H1 (cell line): ENCODE measurements at regions not wholly inside any gene's neighbourhood (a gene's known extent, or its start where the extent isn't known, plus 50 kb on each side); places are given as distances from the start of the nearest gene placed in this dataset.

Experiments
- CTCF ChIA-PET: fragments of 300-600 bp; sonication (Branson Sonifier 250); formaldehyde crosslinking; loops from one replicate; lab custom pipeline; 2021; ENCODE audit not compliant: partially characterized antibody; lab: Charles Lee
- POLR2A ChIA-PET: fragments of 300-600 bp; sonication (Branson Sonifier 250); formaldehyde crosslinking; loops from one replicate; lab custom pipeline; 2021; ENCODE audit warnings: inconsistent platforms; ENCODE audit not compliant: partially characterized antibody; lab: Charles Lee
- DNase-seq, 2 experiments: peaks; one replicate each; pipeline versions ENCODE4 v3.0.0 to v3.0.0-alpha.2; 2010 to 2022; ENCODE audit warnings: low spot score in 2 of 2, low read depth in 1 of 2, mixed read lengths in 1 of 2
- FAIRE-seq: peaks from 2 replicates; lab custom pipeline; 2011; peaks lifted over from hg19 to GRCh38; lab: Jason Lieb, UNC
- H2AFZ ChIP-seq: 2 replicates; pipeline ENCODE4 v1.8.1; 2012; ENCODE audit warnings: low read length, inconsistent platforms
- H2AK5ac ChIP-seq: 2 replicates; pipeline ENCODE4 v1.6.1; 2013; ENCODE audit warnings: low read depth, low read length
- H2BK120ac ChIP-seq: replicated peaks from 2 replicates; pipeline ENCODE3; 2013; ENCODE audit warnings: low read depth, low read length, inconsistent platforms
- H2BK12ac ChIP-seq: 2 replicates; pipeline ENCODE4 v1.6.1; 2013; ENCODE audit warnings: low read depth, low read length
- H2BK15ac ChIP-seq: 2 replicates; pipeline ENCODE4 v1.6.1; 2013; ENCODE audit warnings: low read length
- H2BK20ac ChIP-seq: 2 replicates; pipeline ENCODE4 v1.6.1; 2013; ENCODE audit warnings: low read length
- H2BK5ac ChIP-seq: 2 replicates; pipeline ENCODE4 v1.6.1; 2013; ENCODE audit warnings: low read depth, low read length
- H3K14ac ChIP-seq: 2 replicates; pipeline ENCODE4 v1.6.1; 2013; ENCODE audit warnings: inconsistent platforms; ENCODE audit not compliant: insufficient read length
- H3K18ac ChIP-seq: 2 replicates; pipeline ENCODE4 v1.6.1; 2013; ENCODE audit warnings: low read length; ENCODE audit errors: extremely low read depth
- H3K23ac ChIP-seq: 2 replicates; pipeline ENCODE4 v1.6.1; 2013; ENCODE audit warnings: inconsistent platforms; ENCODE audit not compliant: insufficient read length
- H3K23me2 ChIP-seq: 2 replicates; pipeline ENCODE4 v1.6.1; 2013; ENCODE audit warnings: low read depth, low read length
- H3K27ac ChIP-seq: 2 replicates; pipeline ENCODE4 v1.6.1; 2011; ENCODE audit warnings: low read depth, low read length, inconsistent platforms
- H3K27me3 ChIP-seq, 4 experiments: replicated peaks in 1 of 4; 1 replicate in 1 of 4; 2 replicates in 3 of 4; pipeline versions ENCODE4 v1.6.1 to v1.8.1; 2011 to 2013; ENCODE audit warnings: low read length in 3 of 4, mild to moderate bottlenecking in 3 of 4, inconsistent platforms in 2 of 4, mixed read lengths in 2 of 4, moderate library complexity in 1 of 4; ENCODE audit not compliant: control insufficient read depth in 3 of 4, insufficient read depth in 3 of 4; ENCODE audit errors: extremely low read depth in 1 of 4
- H3K36me3 ChIP-seq, 4 experiments: 2 replicates each; pipeline versions ENCODE4 v1.6.1 to v1.8.1; 2011 to 2013; ENCODE audit warnings: mild to moderate bottlenecking in 4 of 4, low read length in 3 of 4, moderate library complexity in 2 of 4, control low read depth in 1 of 4, inconsistent platforms in 1 of 4; ENCODE audit not compliant: insufficient read depth in 4 of 4, control insufficient read depth in 2 of 4
- H3K4ac ChIP-seq: replicated peaks from 2 replicates; pipeline ENCODE3; 2013; ENCODE audit warnings: low read length, low read depth, mixed read lengths, inconsistent platforms; ENCODE audit not compliant: insufficient read length
- H3K4me1 ChIP-seq, 4 experiments: replicated peaks in 1 of 4; 1 replicate in 1 of 4; 2 replicates in 3 of 4; pipeline versions ENCODE4 v1.6.1 to v1.8.1; 2011 to 2013; ENCODE audit warnings: low read length in 3 of 4, inconsistent platforms in 2 of 4, mixed read lengths in 1 of 4; ENCODE audit not compliant: insufficient read depth in 4 of 4, control insufficient read depth in 3 of 4
- H3K4me2 ChIP-seq, 2 experiments: 2 replicates each; pipeline versions ENCODE4 v1.6.1 to v1.8.1; 2011 to 2013; ENCODE audit warnings: low read depth in 2 of 2, low read length in 2 of 2, control low read depth in 1 of 2, inconsistent platforms in 1 of 2, mild to moderate bottlenecking in 1 of 2; ENCODE audit not compliant: insufficient read depth in 1 of 2
- H3K4me3 ChIP-seq, 4 experiments: fragments of 200-600, 300-600 bp in 1 of 4; sonication (generic), shearing (Covaris generic), sonication (Bioruptor Twin) in 1 of 4; 2 replicates each; pipeline versions ENCODE4 v1.5.1 to v1.8.1; 2011 to 2016; ENCODE audit warnings: low read length in 4 of 4, low read depth in 3 of 4, control low read depth in 2 of 4, inconsistent platforms in 2 of 4, mild to moderate bottlenecking in 2 of 4, mixed read lengths in 1 of 4, moderate library complexity in 1 of 4; ENCODE audit not compliant: insufficient read depth in 2 of 4; ENCODE audit errors: extremely low read depth in 1 of 4
- H3K56ac ChIP-seq: replicated peaks from 2 replicates; pipeline ENCODE3; 2013; ENCODE audit warnings: low read depth, mild to moderate bottlenecking, mixed read lengths, low read length, inconsistent platforms; ENCODE audit not compliant: insufficient read length
- H3K79me1 ChIP-seq: 2 replicates; pipeline ENCODE4 v1.6.1; 2013; ENCODE audit warnings: low read depth, low read length, control low read depth
- H3K79me2 ChIP-seq, 2 experiments: 2 replicates each; pipeline versions ENCODE4 v1.6.1 to v1.8.1; 2012 to 2013; ENCODE audit warnings: low read length in 2 of 2, mild to moderate bottlenecking in 2 of 2, inconsistent platforms in 1 of 2; ENCODE audit not compliant: insufficient read depth in 2 of 2, control insufficient read depth in 1 of 2
- H3K9ac ChIP-seq, 4 experiments: replicated peaks in 1 of 4; 1 replicate in 1 of 4; 2 replicates in 3 of 4; pipeline versions ENCODE4 v1.6.1 to v1.8.1; 2011 to 2013; ENCODE audit warnings: low read depth in 3 of 4, low read length in 3 of 4, control low read depth in 2 of 4, mild to moderate bottlenecking in 2 of 4, moderate library complexity in 2 of 4, inconsistent platforms in 1 of 4; ENCODE audit errors: extremely low read depth in 1 of 4
- H3K9me3 ChIP-seq, 2 experiments: 2 replicates each; pipeline versions ENCODE4 v1.6.1 to v1.8.1; 2012 to 2013; ENCODE audit warnings: mild to moderate bottlenecking in 2 of 2, moderate library complexity in 2 of 2, control low read depth in 1 of 2, inconsistent platforms in 1 of 2, low read depth in 1 of 2, low read length in 1 of 2, mixed read lengths in 1 of 2; ENCODE audit not compliant: insufficient read depth in 2 of 2
- H4K20me1 ChIP-seq, 2 experiments: replicated peaks in 1 of 2; 2 replicates each; pipeline versions ENCODE3 to v1.8.1; 2011 to 2013; ENCODE audit warnings: inconsistent platforms in 2 of 2, low read length in 2 of 2, mild to moderate bottlenecking in 1 of 2; ENCODE audit not compliant: insufficient read depth in 2 of 2, control insufficient read depth in 1 of 2
- H4K5ac ChIP-seq: 2 replicates; pipeline ENCODE4 v1.6.1; 2013; ENCODE audit warnings: low read length, low read depth, mixed read lengths, inconsistent platforms; ENCODE audit not compliant: insufficient read length
- H4K8ac ChIP-seq: 2 replicates; pipeline ENCODE4 v1.8.0; 2013; ENCODE audit warnings: mild to moderate bottlenecking, moderate library complexity, low read length, inconsistent platforms; ENCODE audit not compliant: insufficient read depth; ENCODE audit errors: extremely low read depth
- H4K91ac ChIP-seq: replicated peaks from 2 replicates; pipeline ENCODE3; 2013; ENCODE audit warnings: low read length, mixed read lengths, inconsistent platforms; ENCODE audit not compliant: insufficient read length
- CTCF ChIP-seq, 3 experiments: IDR thresholded peaks; 1 replicate in 2 of 3; 2 replicates in 1 of 3; pipeline versions ENCODE4 v1.5.1 to v1.6.1; 2011; ENCODE audit warnings: low read length in 3 of 3, mild to moderate bottlenecking in 3 of 3, inconsistent platforms in 2 of 3, low read depth in 1 of 3, moderate library complexity in 1 of 3; ENCODE audit not compliant: insufficient read depth in 1 of 3; ENCODE audit errors: control extremely low read depth in 1 of 3
- KDM1A ChIP-seq: fragments of 200-600, 300-600 bp; sonication (generic); IDR thresholded peaks from 2 replicates; pipeline ENCODE4 v1.7.1; 2016; ENCODE audit warnings: mild to moderate bottlenecking, low read length, borderline replicate concordance
- MAFK ChIP-seq: IDR thresholded peaks from 2 replicates; pipeline ENCODE4 v1.6.1; 2012; ENCODE audit warnings: low read depth, mild to moderate bottlenecking, improper control_type of control experiment, low read length
- POLR2A ChIP-seq, 2 experiments: IDR thresholded peaks; 1 replicate in 1 of 2; 2 replicates in 1 of 2; pipeline ENCODE4 v1.6.1; 2011; ENCODE audit warnings: low read depth in 2 of 2, low read length in 2 of 2, mild to moderate bottlenecking in 2 of 2; ENCODE audit errors: control extremely low read depth in 1 of 2
- POLR2AphosphoS5 ChIP-seq: IDR thresholded peaks from 2 replicates; pipeline ENCODE4 v1.6.1; 2011; ENCODE audit warnings: low read depth, low read length
- RFX5 ChIP-seq: IDR thresholded peaks from 2 replicates; pipeline ENCODE4 v1.6.1; 2011; ENCODE audit warnings: low read depth, low read length, improper control_type of control experiment, borderline replicate concordance
- SIN3A ChIP-seq, 2 experiments: IDR thresholded peaks in 1 of 2; conservative IDR thresholded peaks in 1 of 2; 2 replicates each; pipeline ENCODE4 v1.6.1; 2011 to 2012; ENCODE audit warnings: low read length in 2 of 2, improper control_type of control experiment in 1 of 2, low read depth in 1 of 2, mild to moderate bottlenecking in 1 of 2
- WGBS, 2 experiments: shearing (Covaris generic) in 1 of 2; methylation state at CpG; one replicate each; pipeline versions ENCODE4 v1.1.6 to v1.1.7; 2013 to 2015; ENCODE audit warnings: low lambda C conversion rate in 2 of 2, mixed read lengths in 2 of 2, inconsistent platforms in 1 of 2, low coverage in 1 of 2, missing lambda C conversion rate in 1 of 2; ENCODE audit not compliant: insufficient replicate concordance in 2 of 2, insufficient coverage in 1 of 2, insufficient read length in 1 of 2; ENCODE audit errors: extremely low coverage in 1 of 2, missing lambda C conversion rate in 1 of 2; 5-methylcytosine and 5-hydroxymethylcytosine counted together

- POLR2A ChIA-PET, result interaction anchor here (2.2 kb wide), 1 partner anchor 28 kb away, joined by 5 read pairs; no protein-coding TSS in a partner anchor
- FAIRE-seq, result no peak
These were observed 131.6 kb upstream of the NECTIN3 start for GRCh38 chr3:110940055-110940454.

More at GRCh38 chr3:110940055-110940454, 131.6 kb upstream of the NECTIN3 start:
- Histone ChIP-seq H4K20me1 (peaks cover 0 to 5% of the 10 kb centered on the region in 2 experiments), H3K79me1 (no peaks in the 10 kb centered on the region), H3K23me2 (no peaks in the 10 kb centered on the region), H2BK20ac (no peak overlapping the region), H4K91ac (no peak overlapping the region), H3K4ac (no peak overlapping the region), H2BK15ac (no peak overlapping the region), H3K4me2 (no peak overlapping the region), H3K27ac (no peak overlapping the region), H3K9me3 (no peaks in the 10 kb centered on the region), H3K56ac (no peak overlapping the region), H2BK12ac (no peak overlapping the region), H3K14ac (no peak overlapping the region), H2BK5ac (no peak overlapping the region), H3K4me1 (peaks cover 0 to 2% (median 1%) of the 10 kb centered on the region in 4 experiments; a peak in 2 of 7 replicates), H2AK5ac (no peak overlapping the region), H3K79me2 (peaks cover 0 to 100% of the 10 kb centered on the region in 2 experiments; a peak in 2 of 4 replicates), H3K36me3 (peaks cover 0 to 1% (median 0%) of the 10 kb centered on the region in 4 experiments; a peak in 1 of 8 replicates), H3K23ac (no peak overlapping the region), H4K8ac (no peak overlapping the region), H4K5ac (no peak overlapping the region), H3K9ac (no peak overlapping the region), H3K4me3 (no peak overlapping the region), H3K27me3 (no peaks in the 10 kb centered on the region), H2AFZ (no peak overlapping the region), H2BK120ac (no peak overlapping the region), H3K18ac (no peak overlapping the region)
- no peak for DNase-seq
- 68% methylated on average over 1 of the region's 1 CpG; no CpG with 5 or more reads in 1 of the 2 experiments for WGBS, 2 experiments
- TF ChIP-seq POLR2AphosphoS5, result peak; percentile 28; the same call in 1 of the 2 replicates
- TF ChIP-seq MAFK, result no peak
- no peak for TF ChIP-seq CTCF (IDR thresholded peaks at IDR 0.05; ENCODE audit: control extremely low read depth in 1 of 3, insufficient read depth in 1 of 3, low read depth in 1 of 3, low read length in 3 of 3)
- TF ChIP-seq SIN3A (conservative IDR thresholded peaks at IDR 0.05 in 1 of 2, IDR thresholded peaks at IDR 0.05 in 1 of 2; ENCODE audit: low read depth in 1 of 2, low read length in 2 of 2), result no peak
- TF ChIP-seq KDM1A, result no peak
- TF ChIP-seq POLR2A (IDR thresholded peaks at IDR 0.05; ENCODE audit: control extremely low read depth in 1 of 2, low read depth in 2 of 2, low read length in 2 of 2), result 0 out of 3 replicates have a peak, but pooled peaks of 1 of the 2 experiments have one; percentile 36
- no peak for TF ChIP-seq RFX5
- CTCF ChIA-PET, result no interaction called here
